ENCODE measurements at regions not wholly inside any gene's neighbourhood (a gene's known extent, or its start where the extent isn't known, plus 50 kb on each side); places are given as distances from the start of the nearest gene placed in this dataset.

DNA sequence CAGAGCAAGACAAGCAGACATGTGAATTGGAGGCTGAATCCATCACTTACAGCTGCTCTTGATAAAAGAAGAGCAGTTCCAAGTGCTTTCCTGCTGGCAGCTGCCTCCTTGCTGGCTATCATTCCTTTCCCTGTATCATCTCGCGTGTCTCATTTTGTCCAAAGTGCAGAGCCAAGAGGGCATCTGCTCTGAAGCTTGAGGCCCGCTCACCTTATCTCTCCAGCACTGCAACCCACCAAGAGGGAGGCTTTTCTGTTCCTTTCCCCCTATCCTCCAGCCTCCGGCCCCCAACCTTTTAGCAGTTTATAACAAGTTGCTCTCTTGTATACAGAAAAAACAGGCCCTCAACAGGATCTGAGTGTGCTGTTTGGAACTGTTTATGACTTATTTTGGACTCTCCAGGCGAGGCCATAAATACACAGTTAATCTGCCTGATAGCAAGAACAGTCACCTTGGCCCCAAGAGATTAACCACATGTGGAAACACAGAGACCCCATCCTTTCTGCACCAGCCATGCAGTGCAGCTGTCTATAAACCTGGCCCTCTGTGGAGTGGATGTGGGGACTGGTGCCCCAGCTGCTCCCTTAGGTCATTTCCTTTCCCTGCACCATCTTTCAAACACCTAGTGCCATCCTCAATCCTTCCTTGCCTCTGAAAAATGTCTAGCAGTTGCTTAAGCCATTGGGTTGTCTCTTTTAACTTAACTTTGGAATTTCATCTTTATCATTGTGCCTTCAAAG, 172.5 kb upstream of the FERMT1 start:
- TF ChIP-seq, protein P1, sequence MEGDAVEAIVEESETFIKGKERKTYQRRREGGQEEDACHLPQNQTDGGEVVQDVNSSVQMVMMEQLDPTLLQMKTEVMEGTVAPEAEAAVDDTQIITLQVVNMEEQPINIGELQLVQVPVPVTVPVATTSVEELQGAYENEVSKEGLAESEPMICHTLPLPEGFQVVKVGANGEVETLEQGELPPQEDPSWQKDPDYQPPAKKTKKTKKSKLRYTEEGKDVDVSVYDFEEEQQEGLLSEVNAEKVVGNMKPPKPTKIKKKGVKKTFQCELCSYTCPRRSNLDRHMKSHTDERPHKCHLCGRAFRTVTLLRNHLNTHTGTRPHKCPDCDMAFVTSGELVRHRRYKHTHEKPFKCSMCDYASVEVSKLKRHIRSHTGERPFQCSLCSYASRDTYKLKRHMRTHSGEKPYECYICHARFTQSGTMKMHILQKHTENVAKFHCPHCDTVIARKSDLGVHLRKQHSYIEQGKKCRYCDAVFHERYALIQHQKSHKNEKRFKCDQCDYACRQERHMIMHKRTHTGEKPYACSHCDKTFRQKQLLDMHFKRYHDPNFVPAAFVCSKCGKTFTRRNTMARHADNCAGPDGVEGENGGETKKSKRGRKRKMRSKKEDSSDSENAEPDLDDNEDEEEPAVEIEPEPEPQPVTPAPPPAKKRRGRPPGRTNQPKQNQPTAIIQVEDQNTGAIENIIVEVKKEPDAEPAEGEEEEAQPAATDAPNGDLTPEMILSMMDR (IDR thresholded peaks at IDR 0.05; ENCODE audit: borderline replicate concordance, extremely low read depth, low read length, poor library complexity, severe bottlenecking) = no peak
- no peak for TF ChIP-seq EZH2 (IDR thresholded peaks at IDR 0.05; ENCODE audit: borderline replicate concordance, low read depth, low read length, severe bottlenecking)

All from DND-41 (cell line).